ENCODE measurements at regions not wholly inside any gene's neighbourhood (a gene's known extent, or its start where the extent isn't known, plus 50 kb on each side); places are given as distances from the start of the nearest gene placed in this dataset.

DNA sequence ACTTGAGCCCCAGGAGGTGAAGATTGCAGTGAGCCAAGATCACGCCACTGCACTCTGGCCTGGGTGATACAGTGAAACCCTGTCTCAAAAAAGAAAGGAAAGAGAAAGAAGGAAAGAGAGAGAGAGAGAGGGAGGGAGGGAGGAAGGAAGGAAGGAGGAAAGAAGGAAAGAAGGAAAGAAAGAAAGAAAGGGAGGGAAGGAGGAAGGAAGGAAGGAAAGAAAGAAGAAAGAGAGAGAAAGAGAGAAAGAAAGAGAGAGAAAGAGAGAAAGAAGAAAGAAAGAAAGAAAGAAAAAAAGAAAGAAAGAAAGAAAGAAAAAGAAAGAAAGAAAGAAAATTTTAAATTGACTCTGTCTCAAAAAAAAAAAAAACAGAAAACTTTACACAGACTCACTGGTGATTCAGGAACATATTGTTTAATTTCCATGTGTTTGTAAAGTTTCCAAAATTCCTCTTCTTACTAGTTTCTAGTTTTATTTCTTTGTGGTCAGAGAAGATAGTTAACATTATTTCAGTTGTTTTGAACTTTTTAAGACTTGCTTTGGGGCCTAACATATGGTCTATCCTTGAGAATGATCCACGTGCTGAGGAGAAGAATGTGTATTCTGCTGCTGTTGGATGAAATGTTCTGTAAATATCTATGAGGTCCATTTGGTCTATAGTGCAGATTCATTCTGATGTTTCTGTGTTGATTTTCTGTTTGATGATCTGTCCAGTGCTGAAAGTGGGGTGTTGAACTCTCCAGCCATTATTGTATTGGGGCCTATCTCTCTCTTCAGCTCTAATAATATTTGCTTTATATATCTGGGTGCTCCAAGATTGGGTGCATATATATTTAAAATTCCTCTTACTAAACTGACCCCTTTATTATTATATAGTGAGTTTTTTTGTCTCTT is 204.4 kb upstream of the SERP2 start:
- DNase-seq = no peak
- Mint-ChIP-seq H3K9me3 (no peaks in the 10 kb centered on the region), H3K36me3 (ENCODE audit: low read depth) (no peaks in the 10 kb centered on the region), H3K4me1 (peaks cover 11% of the 10 kb centered on the region), H3K4me3 (no peak overlapping the region), H3K27me3 (ENCODE audit: low read depth, poor library complexity) (peaks cover 6% of the 10 kb centered on the region), H3K27ac (no peak overlapping the region)
- TF ChIP-seq, protein P1, sequence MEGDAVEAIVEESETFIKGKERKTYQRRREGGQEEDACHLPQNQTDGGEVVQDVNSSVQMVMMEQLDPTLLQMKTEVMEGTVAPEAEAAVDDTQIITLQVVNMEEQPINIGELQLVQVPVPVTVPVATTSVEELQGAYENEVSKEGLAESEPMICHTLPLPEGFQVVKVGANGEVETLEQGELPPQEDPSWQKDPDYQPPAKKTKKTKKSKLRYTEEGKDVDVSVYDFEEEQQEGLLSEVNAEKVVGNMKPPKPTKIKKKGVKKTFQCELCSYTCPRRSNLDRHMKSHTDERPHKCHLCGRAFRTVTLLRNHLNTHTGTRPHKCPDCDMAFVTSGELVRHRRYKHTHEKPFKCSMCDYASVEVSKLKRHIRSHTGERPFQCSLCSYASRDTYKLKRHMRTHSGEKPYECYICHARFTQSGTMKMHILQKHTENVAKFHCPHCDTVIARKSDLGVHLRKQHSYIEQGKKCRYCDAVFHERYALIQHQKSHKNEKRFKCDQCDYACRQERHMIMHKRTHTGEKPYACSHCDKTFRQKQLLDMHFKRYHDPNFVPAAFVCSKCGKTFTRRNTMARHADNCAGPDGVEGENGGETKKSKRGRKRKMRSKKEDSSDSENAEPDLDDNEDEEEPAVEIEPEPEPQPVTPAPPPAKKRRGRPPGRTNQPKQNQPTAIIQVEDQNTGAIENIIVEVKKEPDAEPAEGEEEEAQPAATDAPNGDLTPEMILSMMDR (IDR thresholded peaks at IDR 0.05) = no peak

DNA sequence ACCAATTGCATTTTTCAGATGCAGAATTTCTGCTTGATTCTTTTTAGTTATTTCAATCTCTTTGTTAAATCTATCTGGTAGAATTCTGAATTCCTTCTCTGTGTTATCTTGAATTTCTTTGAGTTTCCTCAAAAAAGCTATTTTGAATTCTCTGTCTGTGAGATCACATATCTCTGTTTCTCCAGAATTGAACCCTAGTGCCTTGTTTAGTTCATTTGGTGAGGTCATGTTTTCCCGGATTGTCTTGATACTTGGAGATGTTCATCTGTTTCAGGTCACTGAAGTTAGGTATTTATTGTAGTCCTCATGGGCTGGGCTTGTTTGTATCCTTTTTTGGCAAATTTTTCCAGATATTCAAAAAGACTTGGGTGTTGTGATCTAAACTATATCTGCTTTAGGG is 202.9 kb upstream of the SERP2 start:
- H3K36me3 Mint-ChIP-seq (ENCODE audit: low read depth) = no peaks in the 10 kb centered on the region
- no peak overlapping the region for H3K4me3 Mint-ChIP-seq
- TF ChIP-seq, protein P1 (IDR thresholded peaks at IDR 0.05) = no peak
- H3K9me3 Mint-ChIP-seq = no peaks in the 10 kb centered on the region
- DNase-seq = no peak
- H3K27me3 Mint-ChIP-seq (ENCODE audit: low read depth, poor library complexity) = peaks cover 11% of the 10 kb centered on the region
- H3K4me1 Mint-ChIP-seq = peaks cover 15% of the 10 kb centered on the region
- H3K27ac Mint-ChIP-seq = no peak overlapping the region

DNA sequence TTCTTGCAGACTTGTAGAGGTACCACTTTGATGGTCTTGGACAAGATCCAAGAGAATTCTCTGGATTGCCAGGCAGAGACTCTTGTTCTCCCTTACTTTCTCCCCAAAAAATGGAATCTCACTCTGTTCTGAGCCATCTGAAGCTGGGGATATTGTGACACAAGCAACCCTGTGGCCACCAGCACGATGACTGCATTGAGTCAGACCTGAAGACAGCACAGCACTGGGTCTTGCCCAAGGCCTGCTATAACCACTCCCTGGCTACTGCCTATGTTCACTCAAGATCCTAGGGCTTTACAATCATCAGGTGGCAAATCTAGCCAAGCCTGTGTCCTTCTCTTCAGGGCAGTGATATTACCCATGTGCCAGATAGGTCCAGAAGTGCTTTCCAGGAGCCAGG is 202.5 kb upstream of the SERP2 start:
- Mint-ChIP-seq H3K27ac (no peak overlapping the region), H3K4me3 (no peak overlapping the region), H3K4me1 (peaks cover 17% of the 10 kb centered on the region), H3K9me3 (no peaks in the 10 kb centered on the region), H3K27me3 (ENCODE audit: low read depth, poor library complexity) (peaks cover 11% of the 10 kb centered on the region), H3K36me3 (ENCODE audit: low read depth) (no peaks in the 10 kb centered on the region)
- TF ChIP-seq, protein P1 (IDR thresholded peaks at IDR 0.05) = no peak
- no peak for DNase-seq

DNA sequence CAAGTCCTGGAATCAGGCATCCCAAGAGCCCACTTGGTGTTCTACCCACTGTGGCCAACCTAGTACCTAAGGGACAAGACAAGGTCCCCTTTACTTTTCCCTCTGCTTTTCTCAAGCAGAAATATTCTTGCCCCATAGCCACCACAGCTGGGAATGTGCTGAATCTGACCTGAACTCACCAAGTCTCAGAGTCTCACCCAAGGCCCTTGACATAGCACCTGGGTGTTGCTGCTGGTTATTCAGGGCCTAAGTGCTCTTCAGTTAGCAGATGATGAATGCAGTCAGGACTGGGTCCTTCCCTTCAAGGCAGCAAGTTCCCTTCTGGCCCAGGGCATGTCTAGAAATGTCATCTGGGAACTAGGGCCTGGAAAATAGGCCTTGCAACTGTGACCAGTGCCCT is 201.8 kb upstream of the SERP2 start:
- Mint-ChIP-seq H3K4me1 (peaks cover 19% of the 10 kb centered on the region), H3K27ac (no peak overlapping the region), H3K9me3 (no peaks in the 10 kb centered on the region), H3K27me3 (ENCODE audit: low read depth, poor library complexity) (peaks cover 11% of the 10 kb centered on the region), H3K36me3 (ENCODE audit: low read depth) (no peaks in the 10 kb centered on the region), H3K4me3 (no peak overlapping the region)
- TF ChIP-seq, protein P1 (IDR thresholded peaks at IDR 0.05) = no peak
- no peak for DNase-seq

DNA sequence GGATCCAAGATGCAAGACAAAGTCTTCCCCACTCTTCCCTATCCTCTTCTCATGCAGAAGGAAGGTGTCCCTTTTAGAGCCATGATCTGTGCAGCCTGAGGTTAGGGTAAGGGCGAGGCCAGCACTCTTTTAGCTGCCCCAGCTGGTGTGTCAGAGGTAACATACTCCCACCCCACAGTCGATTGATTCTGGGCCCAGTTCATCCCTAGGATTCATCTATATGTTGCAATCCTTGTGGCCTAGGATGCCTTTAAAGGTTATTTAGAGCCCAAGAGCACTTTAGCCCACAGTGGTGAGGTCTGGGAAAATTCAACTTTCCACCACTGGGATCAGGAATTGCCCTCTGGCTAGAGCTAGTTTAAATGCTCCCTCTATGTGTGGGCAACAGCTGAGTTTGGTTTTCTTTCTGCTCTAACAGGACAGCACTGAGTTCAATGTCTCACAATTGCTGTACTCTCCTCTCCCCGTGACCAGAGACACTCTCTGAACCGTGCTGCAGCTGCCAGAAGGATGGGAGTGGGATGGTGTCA is 201.3 kb upstream of the SERP2 start:
- no peaks in the 10 kb centered on the region for H3K36me3 Mint-ChIP-seq (ENCODE audit: low read depth)
- no peak overlapping the region for H3K27ac Mint-ChIP-seq
- H3K27me3 Mint-ChIP-seq (ENCODE audit: low read depth, poor library complexity) = peaks cover 11% of the 10 kb centered on the region
- DNase-seq = no peak
- peaks cover 19% of the 10 kb centered on the region for H3K4me1 Mint-ChIP-seq
- no peak overlapping the region for H3K4me3 Mint-ChIP-seq
- TF ChIP-seq, protein P1 (IDR thresholded peaks at IDR 0.05) = no peak
- no peaks in the 10 kb centered on the region for H3K9me3 Mint-ChIP-seq
